NCI-H524 (cell line): ENCODE measurements at regions not wholly inside any gene's neighbourhood (a gene's known extent, or its start where the extent isn't known, plus 50 kb on each side); places are given as distances from the start of the nearest gene placed in this dataset.
"Not testable (repeated sequence)": the region's sequence is repeated elsewhere in the genome, so short reads cannot be mapped to it uniquely, and the experiment has no call there.

Experiments
- DNase-seq, 2 experiments: peaks; one replicate each; lab custom pipeline; 2025; lab: John Stamatoyannopoulos, UW

DNA sequence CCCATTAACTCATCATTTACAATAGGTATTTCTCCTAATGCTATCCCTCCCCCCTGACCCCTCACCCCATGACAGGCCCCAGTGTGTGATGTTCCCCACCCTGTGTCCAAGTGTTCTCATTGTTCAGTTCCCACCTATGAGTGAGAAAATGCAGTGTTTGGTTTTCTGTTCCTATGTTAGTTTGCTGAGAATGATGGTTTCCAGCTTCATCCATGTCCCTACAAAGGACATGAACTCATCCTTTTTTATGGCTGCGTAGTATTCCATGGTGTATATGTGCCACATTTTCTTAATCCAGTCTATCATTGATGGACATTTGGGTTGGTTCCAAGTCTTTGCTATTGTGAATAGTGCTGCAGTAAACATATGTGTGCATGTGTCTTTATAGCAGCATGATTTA, 378.3 kb downstream of the HLX start:
- not testable (repeated sequence) for DNase-seq

DNA sequence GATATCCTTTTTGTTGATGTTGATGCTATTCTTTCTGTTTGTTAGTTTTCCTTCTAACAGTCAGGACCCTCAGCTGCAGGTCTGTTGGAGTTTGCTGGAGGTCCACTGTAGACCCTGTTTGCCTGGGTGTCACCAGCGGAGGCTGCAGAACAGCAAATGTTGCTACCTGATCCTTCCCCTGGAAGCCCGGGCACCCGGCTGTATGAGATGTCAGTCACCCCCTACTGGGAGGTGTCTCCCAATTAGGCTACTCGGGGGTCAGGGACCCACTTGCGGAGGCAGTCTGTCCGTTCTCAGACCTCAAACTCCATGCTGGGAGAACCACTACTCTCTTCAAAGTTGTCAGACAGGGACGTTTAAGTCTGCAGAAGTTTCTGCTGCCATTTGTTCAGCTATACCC, 383.4 kb downstream of the HLX start:
- DNase-seq, result not testable (repeated sequence)

DNA sequence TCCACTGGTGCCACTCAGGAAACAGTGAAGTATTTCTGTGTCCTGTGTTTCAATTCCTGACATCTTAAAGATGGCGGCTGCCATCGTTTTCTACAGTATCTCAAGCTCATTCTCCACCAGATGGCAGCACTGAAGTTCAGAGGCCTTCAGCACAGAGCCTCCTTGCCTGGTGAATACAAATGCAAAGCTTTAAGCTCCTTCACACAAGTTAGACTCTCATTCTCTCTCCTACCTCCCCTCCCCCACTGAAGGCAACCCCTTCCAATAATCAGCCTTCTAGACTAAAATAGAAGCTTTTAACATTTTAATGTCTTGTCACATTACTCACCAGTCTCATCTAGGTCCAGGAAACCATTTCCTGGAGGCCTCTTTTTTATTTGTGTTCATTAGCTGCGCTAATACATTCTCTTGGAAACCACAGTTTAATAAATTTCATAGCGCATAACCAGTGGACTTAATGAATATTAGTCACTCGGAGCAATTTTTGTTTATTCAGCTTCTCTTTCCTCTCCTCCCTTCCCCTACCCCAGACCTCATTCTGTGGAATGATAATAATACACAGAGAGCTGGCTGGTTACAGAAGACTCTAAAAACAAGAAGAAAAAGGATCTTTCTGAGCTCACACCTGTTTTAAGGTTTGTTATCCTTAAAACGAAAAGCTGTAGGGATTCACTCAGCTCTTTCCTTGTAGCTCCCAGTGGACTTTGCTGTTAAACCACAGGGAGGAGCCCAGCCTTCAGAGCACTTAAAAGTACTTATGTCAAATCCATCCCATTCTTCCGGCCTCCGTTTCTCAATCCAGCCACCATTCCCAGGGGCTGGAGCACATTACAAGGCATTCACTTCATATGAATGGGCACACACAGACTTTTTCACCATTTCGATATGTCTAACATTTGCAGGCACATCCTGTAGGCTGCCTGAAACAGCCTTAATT, 384.9 kb downstream of the HLX start:
- peak; percentile 79 to 90 for DNase-seq

DNA sequence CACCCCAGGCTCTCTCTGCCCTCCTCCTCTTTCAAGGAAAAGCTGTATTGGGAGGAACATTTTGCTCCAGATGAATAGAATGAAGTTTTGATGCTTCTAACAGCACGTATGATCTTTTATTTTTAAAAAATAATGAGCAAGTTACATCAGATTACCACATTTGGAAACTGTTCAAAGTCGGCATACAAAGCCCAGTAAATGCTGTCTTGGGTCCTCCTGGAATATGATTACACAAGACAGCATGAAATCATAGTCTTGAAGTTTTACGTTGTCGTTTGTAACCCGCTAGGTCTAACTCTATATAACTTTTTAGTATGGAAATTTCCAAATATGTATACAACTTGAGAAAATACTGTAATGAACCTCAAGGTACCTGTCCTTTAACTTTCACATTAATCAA, 385.6 kb downstream of the HLX start:
- no peak for DNase-seq

DNA sequence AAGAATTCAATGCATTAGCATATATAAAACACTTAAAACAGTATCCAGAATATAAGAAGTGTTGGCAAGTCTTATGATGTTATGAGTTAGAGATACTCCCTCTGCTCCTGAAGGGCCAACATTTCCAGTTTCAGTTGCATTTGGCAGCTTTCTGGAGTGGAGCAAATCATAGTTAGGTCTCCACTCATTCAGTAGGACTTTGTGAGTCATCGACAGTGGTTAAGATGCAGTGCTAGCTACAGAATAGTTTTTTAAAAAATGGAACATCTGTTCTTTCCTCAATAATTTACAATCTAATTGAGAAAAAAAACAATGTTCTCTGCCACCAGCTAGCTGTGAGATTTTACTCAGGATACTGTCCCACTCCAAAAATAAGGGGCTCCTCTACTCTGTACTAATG, 389.1 kb downstream of the HLX start:
- DNase-seq, result no peak

DNA sequence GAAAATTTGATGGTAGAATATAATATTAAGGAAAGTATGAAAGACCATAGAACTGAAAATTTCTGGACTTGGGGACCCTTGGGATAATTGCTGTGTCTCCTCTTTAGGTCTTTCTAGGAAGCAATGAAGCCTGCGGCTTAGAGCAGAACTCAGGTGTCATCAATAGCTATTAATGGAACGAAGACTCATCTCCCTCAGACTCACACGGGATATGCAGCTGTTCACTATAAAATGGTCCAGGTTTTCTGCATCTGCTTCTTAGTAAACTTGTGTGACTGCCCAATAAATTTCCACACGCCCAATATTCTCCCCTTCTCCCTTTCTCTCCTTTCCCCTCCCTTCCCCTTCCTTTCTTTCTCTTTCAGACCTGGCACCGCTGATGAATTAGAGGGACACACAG, 392.5 kb downstream of the HLX start:
- DNase-seq, result no peak

DNA sequence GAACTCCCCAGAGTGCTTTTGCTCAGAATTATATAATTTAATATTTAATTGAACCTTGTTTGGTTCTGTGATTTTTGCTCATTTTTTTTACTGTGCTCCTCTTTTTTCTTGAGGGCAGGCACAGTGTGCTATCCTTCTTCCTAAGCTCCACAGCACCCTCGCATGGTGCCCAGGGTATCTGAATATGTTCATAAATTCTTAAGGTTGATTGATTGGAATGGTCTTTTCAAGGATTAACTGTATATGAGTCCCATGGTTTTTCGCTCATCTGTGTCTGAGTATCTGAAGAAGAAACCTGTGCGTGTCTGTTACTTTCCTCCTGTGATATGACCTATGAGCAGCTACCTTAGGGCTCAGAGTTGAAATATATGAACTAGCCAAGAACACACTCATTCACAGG, 393.7 kb downstream of the HLX start:
- DNase-seq, result peak in 1 of 2 experiments; percentile 16

DNA sequence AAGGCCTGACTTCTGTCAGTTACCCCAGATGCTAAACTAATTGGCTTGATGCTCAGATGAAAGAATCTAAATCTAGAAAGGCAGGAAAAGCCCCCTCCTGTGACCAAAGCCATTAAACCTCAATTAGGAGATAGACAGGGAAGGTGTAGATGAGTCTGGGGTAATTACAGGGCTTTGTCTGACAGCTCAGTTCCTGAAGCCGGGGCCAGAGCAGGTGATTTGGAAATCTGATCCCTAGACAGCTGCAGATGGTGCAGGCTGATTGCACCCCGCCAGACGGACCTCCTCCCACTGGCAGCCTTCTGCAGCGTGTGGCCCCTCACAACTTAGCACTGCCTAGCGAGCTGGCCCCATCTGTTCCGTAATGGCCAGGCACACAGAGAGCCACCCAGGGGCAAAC, 395.1 kb downstream of the HLX start:
- peak; percentile 95 to 98 for DNase-seq

DNA sequence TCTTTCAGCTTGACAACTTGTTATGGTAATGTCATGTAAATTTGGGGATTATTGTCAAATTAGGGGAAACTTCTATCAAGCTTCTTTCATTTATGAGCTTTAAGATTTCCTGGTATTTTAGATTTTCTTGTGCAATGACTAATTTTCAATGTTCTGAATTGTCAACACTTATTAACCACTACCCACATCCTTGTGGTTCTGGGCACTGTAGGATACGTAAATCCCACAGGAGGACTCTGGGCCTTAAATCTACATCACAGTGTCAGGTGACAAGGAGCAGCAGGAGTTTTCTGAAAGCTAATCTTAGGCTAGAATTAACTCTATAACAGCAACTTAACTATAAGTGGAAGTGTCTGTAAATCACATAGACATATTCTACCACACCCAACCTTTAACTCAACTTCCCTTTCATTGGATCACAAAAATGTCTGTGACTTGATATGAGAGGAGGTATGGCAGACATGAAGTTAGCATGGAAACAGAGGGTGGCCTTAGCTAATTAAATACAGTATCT, 397.7 kb downstream of the HLX start:
- peak in 1 of 2 experiments; percentile 61 for DNase-seq

DNA sequence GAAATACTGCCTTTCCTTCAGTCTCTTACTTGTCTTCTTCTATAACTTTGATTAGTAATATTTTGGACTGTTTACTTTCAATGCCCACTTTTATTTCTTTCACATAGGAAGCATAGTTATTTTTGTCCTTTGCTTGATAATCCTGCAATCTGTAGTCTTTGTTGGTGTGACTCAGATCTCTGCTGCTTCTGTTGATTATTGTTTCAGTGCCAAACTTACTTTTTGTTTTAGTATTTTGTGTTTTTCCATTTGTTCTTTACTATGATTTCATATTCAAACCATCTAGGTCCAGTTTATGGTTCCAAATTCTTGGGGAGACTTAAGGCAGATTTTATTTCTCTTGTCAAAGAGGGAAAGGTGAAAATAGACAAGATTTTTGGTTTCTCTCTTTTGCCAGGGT, 399.9 kb downstream of the HLX start:
- DNase-seq, result no peak

DNA sequence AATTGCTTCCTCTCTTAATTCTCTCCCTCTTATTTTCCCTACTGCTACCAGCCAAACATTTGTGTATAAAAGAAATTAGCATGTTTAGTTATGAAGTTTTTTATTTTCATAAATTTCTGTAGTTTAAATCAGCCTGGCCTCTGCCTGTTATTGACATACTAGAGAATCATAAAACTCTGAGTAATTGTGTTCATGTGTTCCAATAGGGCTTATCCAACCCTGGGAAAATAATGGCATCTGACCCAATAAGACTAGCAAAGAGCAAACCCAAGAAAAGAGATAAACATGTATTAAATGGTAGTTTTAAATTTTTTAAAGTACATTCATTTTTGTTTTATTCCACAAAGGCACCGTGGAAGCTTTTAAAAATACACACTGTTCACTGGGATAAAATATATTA, 404.3 kb downstream of the HLX start:
- no peak for DNase-seq

DNA sequence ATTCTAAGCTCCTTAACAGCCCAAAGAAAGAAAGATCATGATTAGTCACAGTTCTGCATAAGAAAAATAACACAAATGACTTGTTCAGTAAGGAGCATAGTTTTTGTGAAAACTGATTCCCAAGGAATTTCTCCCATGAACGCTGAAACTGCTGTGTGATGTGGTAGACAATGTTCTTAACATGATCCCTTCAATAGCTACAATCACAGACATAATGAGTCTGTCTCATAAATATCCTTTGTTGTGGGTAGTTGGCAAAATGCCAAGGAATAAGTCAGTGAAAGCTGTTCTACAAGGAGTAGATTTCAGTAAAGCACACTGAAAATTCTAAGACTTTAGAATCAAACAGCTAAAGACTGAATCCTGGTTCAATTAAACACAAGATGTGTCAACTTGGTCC, 404.8 kb downstream of the HLX start:
- peak in 1 of 2 experiments; percentile 14 for DNase-seq

DNA sequence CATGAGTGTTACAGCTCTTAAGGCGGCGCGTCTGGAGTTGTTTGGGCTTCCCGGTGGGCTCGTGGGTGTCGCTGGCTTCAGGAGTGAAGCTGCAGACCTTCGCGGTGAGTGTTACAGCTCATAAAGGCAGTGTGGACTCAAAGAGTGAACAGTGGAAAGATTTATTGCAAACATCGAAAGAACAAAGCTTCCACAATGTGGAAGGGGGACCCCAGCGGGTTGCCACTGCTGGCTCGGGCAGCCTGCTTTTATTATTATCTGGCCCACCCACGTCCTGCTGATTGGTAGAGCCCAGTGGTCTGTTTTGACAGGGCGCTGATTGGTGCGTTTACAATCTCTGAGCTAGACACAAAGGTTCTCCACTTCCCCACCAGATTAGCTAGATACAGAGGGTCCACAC, 405.7 kb downstream of the HLX start:
- not testable (repeated sequence) for DNase-seq

DNA sequence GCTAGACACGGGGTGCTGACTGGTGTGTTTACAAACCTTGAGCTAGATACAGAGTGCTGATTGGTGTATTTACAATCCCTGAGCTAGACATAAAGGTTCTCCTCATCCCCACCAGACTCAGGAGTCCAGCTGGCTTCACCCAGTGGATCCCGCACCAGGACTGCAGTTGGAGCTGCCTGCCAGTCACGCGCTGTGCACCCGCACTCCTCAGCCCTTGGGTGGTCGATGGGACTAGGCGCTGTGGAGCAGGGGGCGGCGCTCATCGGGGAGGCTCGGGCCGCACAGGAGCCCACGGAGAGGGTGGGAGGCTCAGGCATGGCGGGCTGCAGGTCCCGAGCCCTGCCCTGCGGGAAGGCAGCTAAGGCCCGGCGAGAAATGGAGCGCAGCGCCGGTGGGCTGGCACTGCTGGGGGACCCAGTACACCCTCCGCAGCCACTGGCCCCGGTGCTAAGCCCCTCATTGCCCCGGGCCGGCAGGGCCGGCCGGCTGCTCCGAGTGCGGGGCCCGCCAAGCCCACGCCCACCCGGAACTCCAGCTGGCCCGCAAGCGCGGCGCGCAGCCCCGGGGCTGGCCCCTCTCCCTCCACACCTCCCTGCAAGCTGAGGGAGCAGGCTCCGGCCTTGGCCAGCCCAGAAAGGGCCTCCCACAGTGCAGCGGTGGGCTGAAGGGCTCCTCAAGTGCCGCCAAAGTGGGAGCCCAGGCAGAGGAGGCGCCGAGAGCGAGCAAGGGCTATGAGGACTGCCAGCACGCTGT, 406.4 kb downstream of the HLX start:
- DNase-seq, result not testable (repeated sequence)

DNA sequence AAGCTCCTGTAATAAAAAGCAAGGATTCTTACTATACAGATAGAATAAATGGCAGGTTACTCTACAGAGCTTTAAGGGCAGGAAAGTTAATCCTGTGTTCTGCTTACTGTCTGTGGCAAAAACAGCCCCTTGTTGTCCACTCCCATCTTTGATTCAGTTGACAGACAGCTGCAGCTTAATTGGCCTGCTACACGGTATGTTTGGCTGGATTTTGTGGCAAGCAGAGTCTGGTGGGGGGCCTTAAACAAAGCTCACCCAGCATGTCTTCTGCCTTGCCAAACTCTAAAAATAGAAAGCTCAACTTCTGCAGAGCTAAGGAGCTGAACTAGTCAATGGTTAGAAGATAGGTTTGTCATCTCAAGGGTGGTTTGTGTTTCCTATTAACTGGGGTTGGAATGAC, 407.2 kb downstream of the HLX start:
- no peak for DNase-seq

DNA sequence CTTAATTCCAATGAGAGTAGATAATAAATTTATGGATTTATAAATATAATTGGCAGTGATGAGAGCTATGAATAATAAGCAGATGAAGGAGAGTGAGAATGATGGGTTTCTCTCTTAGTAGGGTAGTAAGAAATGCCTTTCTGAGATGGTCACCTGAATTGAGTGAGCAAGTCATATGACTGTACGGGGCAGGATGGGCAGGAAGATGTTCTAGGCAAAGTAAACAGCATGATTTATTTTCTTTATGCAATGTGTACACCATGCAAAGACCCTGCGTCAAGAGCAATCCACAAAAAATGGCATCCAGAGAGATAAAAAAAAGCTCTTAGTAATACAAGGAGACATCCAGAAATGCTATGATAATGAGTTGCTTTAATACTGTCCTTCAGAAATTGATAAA, 409.9 kb downstream of the HLX start:
- DNase-seq, result no peak

DNA sequence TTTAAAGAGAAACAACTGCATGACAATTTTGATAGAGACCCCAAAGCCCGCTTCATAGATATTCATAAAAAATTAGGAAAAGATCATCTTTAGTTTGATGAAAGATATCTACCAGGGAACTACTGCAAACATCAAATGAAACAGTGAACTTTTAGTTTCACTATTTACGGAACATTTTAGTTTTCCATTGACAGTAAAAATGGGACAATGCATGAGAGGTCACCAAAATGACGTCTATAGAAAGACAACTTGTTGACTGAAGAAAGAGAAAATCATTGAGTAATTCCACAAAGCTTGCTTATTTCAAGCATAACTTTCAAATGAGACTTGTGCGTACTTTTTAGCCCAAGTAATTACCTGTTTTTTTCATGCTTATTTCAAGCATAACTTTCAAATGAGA, 411.4 kb downstream of the HLX start:
- no peak for DNase-seq

DNA sequence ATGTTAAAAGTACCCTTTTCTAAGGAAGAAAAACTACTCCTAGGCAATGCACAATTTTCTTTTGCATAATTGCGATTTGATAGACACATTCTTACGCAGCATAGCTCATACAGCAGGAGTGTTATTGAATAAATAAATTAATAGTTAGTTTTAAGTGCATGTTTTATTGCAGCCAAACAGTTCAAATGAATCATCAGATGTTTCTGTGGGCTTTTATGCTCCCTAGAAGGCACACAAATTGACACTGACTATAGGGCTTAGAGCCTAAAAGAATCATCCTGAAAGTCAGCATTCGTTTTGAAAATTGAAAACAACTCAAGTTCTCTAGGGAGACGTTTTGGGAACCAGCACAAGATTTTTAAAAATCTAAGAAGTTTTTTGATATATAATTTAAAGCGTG, 411.9 kb downstream of the HLX start:
- no peak for DNase-seq

DNA sequence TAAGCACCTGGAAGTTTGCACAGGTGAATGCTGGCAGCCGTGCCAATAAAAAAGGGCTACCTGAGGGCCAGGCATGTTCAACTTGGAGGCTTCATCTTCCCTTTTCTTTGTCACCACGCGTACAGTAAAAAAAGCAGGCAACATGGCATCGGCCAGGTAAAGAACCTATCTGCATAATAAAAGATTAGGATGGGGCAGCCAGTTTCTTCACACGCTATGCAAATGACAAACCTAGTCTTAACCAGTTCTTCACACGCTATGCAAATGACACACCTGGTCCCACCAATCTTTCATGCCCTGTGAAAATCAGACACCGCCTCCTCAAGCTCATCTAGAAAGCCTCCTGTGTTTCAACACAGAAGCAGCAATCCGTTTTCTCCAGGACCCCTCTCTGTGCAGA, 413.4 kb downstream of the HLX start:
- DNase-seq, result no peak

DNA sequence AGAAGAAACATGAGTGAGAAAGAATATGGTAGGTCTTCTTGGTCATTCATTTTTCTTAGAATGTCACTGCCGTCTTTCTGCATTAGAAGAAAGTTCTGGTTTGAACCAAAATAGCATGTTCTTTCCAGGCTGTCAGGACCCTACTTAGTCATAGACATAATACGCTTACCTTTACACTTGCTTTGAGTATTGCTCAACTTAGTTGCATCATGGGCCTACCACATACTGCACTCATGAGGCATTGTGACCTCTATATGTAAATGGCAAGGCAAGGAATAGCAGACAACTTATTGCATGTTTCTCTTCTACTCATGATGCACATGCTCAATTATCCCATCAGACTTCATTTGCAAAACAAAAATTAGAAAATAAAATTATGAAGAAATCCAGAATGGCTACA, 415.0 kb downstream of the HLX start:
- no peak for DNase-seq

DNA sequence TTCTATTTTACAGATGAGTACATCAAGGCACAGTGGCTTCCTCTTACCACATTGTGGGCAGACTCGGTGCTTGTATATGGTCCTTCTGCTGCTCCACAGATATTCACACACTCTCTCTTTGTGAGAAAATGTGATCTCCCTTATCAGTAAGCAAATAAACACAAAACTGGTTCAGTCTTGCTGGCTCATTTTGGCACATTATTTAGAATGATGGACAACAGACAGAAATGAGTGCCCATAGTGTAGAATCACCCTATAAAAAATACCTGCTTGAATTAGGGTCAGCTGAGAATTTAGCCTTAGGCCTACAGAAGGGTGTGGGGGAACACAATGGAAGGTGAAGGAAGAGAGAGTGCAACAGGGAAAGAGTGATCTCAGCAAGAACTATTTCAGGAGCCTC, 423.1 kb downstream of the HLX start:
- DNase-seq, result no peak

DNA sequence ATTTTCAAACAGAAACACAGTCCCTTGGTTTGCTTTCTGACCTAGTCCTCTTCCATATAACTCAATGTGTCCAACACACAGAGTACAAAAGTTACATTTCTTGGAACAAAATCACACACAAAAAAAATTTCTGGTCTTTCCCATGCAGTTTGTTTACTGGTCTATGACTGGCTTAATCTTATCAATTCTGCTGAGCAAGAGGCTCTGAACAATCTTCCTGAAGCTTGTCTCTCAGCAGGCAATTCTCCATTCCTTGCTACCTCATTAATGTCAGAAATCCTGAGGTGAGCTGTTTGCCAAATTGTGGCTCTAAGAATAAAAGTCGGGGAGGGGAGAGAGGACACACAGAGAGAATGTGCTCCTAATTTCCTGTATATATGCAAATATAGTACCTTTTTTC, 423.6 kb downstream of the HLX start:
- DNase-seq, result no peak

DNA sequence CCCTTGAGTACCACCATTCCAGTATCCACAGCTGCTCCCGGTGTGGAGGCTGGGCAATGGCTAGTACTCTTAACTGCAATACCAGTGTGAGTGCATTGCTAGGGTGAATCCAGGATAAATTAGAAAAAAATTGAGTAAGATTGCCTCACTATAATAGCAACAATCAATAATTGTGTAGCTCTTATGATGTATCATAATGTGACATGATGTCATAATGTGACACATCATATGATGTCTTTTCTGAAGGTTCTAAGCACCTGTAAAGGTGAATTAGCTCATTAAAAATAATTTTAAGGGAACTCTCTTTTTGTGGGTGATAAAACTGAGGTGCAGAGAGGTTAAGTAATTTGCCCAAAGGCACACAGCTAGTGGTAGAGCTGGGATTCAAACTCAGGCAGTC, 424.4 kb downstream of the HLX start:
- DNase-seq, result no peak
